GM12892 (cell line): ENCODE measurements at regions not wholly inside any gene's neighbourhood (a gene's known extent, or its start where the extent isn't known, plus 50 kb on each side); places are given as distances from the start of the nearest gene placed in this dataset.

Experiments used
- POLR2A ChIP-seq: IDR thresholded peaks from 2 replicates; pipeline ENCODE4 v1.6.1; 2011; ENCODE audit warnings: low read depth, low read length, control low read depth
- POLR2AphosphoS5 ChIP-seq: IDR thresholded peaks from 2 replicates; pipeline ENCODE4 v1.6.1; 2011; ENCODE audit warnings: low read depth, low read length, control low read depth
- TAF1 ChIP-seq: IDR thresholded peaks from 2 replicates; pipeline ENCODE4 v1.6.1; 2011; ENCODE audit warnings: low read depth, mild to moderate bottlenecking, control low read depth, low read length, borderline replicate concordance

DNA sequence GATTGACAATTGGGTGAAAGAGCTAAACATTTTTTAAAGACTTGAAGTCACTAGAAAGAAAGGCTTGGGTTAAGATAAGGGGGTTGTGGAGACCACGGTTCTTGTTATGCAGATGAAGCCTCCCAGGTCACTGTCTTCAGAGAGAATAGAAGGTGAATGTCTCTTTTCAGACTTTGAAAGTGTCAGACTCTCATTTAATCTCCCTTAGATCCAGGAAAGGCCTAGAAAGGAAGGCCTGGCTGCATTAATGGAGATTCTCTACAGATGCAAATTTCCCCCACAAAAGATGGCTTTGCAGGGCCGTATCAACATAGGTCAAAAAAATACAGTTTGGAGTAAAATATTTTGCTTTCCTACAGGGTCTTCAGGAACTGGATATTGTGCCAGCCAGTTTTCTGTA lies 193.9 kb downstream of the RTP5 start:
- TF ChIP-seq POLR2A, result no peak
- TF ChIP-seq TAF1, result no peak
- no peak for TF ChIP-seq POLR2AphosphoS5
